SK-N-SH (cell line): ENCODE measurements at regions not wholly inside any gene's neighbourhood (a gene's known extent, or its start where the extent isn't known, plus 50 kb on each side); places are given as distances from the start of the nearest gene placed in this dataset.

Experiments
- CTCF ChIP-seq: fragments of 200-600 bp; sonication (generic); IDR thresholded peaks from 2 replicates; pipeline ENCODE4 v1.6.1; 2017; ENCODE audit warnings: antibody characterized with exemption, mild to moderate bottlenecking, moderate library complexity
- PBX3 ChIP-seq: IDR thresholded peaks from 2 replicates; pipeline ENCODE4; 2012
- TAF1 ChIP-seq: IDR thresholded peaks from 2 replicates; pipeline ENCODE4 v1.6.1; 2012; ENCODE audit warnings: low read depth, mild to moderate bottlenecking, low read length, moderate library complexity, borderline replicate concordance
- TEAD4 ChIP-seq: IDR thresholded peaks from 2 replicates; pipeline ENCODE4 v1.4.0; 2012; ENCODE audit warnings: mild to moderate bottlenecking, borderline replicate concordance; ENCODE audit not compliant: insufficient read depth
- YY1 ChIP-seq: IDR thresholded peaks from 2 replicates; pipeline ENCODE4 v1.4.0; 2012; ENCODE audit warnings: low read depth, mild to moderate bottlenecking

- TF ChIP-seq CTCF (no peak), TEAD4 (no peak), YY1 (no peak), TAF1 (no peak), PBX3 (no peak)
Observed at GRCh38 chr6:12529364-12530019, 187.1 kb upstream of the PHACTR1 start.
